Parathyroid adenoma (tissue), 2 donors: ENCODE measurements at regions not wholly inside any gene's neighbourhood (a gene's known extent, or its start where the extent isn't known, plus 50 kb on each side); places are given as distances from the start of the nearest gene placed in this dataset.

Source experiments
- H2AFZ ChIP-seq: fragments of 300-600 bp; sonication (generic); one replicate; pipeline ENCODE4 v1.7.0; 2017; ENCODE audit warnings: antibody characterized with exemption, mild to moderate bottlenecking
- H3K27ac ChIP-seq: fragments of 300-600 bp; sonication (generic); one replicate; pipeline ENCODE4 v1.7.0; 2017
- H3K27me3 ChIP-seq: fragments of 300-600 bp; sonication (generic); one replicate; pipeline ENCODE4 v1.7.0; 2017; ENCODE audit warnings: low read length; ENCODE audit not compliant: control insufficient read depth, insufficient read depth
- H3K36me3 ChIP-seq: fragments of 300-600 bp; sonication (generic); one replicate; pipeline ENCODE4 v1.7.0; 2017; ENCODE audit warnings: low read length; ENCODE audit not compliant: control insufficient read depth, insufficient read depth
- H3K4me1 ChIP-seq: fragments of 300-600 bp; sonication (generic); one replicate; pipeline ENCODE4 v1.7.0; 2017; ENCODE audit warnings: control low read depth
- H3K4me2 ChIP-seq: fragments of 300-600 bp; sonication (generic); one replicate; pipeline ENCODE4 v1.7.0; 2017; ENCODE audit warnings: low read length
- H3K4me3 ChIP-seq: fragments of 300-600 bp; sonication (generic); one replicate; pipeline ENCODE4 v1.7.0; 2017; ENCODE audit warnings: low read depth, low read length
- H3K79me2 ChIP-seq: fragments of 300-600 bp; sonication (generic); one replicate; pipeline ENCODE4 v1.7.0; 2017; ENCODE audit warnings: control low read depth
- H3K9ac ChIP-seq: fragments of 300-600 bp; sonication (generic); one replicate; pipeline ENCODE4 v1.7.0; 2017; ENCODE audit warnings: mild to moderate bottlenecking
- H3K9me3 ChIP-seq: fragments of 300-600 bp; sonication (generic); one replicate; pipeline ENCODE4 v1.7.0; 2017; ENCODE audit warnings: low read length; ENCODE audit not compliant: control insufficient read depth
- CTCF ChIP-seq: fragments of 300-600 bp; sonication (generic); IDR thresholded peaks from one replicate; pipeline ENCODE4 v1.7.0; 2017; ENCODE audit warnings: antibody characterized with exemption, mild to moderate bottlenecking
- donor health status: primary hyperparathyroidism.

- H3K4me2 ChIP-seq: no peak overlapping the region
- H3K36me3 ChIP-seq: no peaks in the 10 kb centered on the region
- no peaks in the 10 kb centered on the region for H3K9me3 ChIP-seq
- no peak overlapping the region for H3K4me3 ChIP-seq
- H3K79me2 ChIP-seq: no peaks in the 10 kb centered on the region
- TF ChIP-seq CTCF: no peak
- no peak overlapping the region for H3K9ac ChIP-seq
- H3K27ac ChIP-seq: no peak overlapping the region
- H2AFZ ChIP-seq: no peak overlapping the region
- no peaks in the 10 kb centered on the region for H3K4me1 ChIP-seq
- H3K27me3 ChIP-seq: no peaks in the 10 kb centered on the region
Measured at GRCh38 chr18:71842666-71843065, 701.5 kb downstream of the CBLN2 start.

GRCh38 chr18:71837547-71837946 is 706.6 kb downstream of the CBLN2 start:
- H3K27ac ChIP-seq: no peak overlapping the region
- H3K9ac ChIP-seq: no peak overlapping the region
- no peaks in the 10 kb centered on the region for H3K36me3 ChIP-seq
- H3K27me3 ChIP-seq: no peaks in the 10 kb centered on the region
- H3K4me2 ChIP-seq: no peak overlapping the region
- no peaks in the 10 kb centered on the region for H3K4me1 ChIP-seq
- no peaks in the 10 kb centered on the region for H3K79me2 ChIP-seq
- no peak overlapping the region for H2AFZ ChIP-seq
- no peak overlapping the region for H3K4me3 ChIP-seq
- no peak for TF ChIP-seq CTCF
- H3K9me3 ChIP-seq: no peaks in the 10 kb centered on the region

- Histone ChIP-seq H3K27me3 (no peaks in the 10 kb centered on the region), H3K36me3 (no peaks in the 10 kb centered on the region), H3K4me1 (no peaks in the 10 kb centered on the region), H3K9ac (no peak overlapping the region), H3K9me3 (no peaks in the 10 kb centered on the region), H3K27ac (no peak overlapping the region), H3K4me2 (no peak overlapping the region), H3K4me3 (no peak overlapping the region), H3K79me2 (no peaks in the 10 kb centered on the region), H2AFZ (no peak overlapping the region)
- no peak for TF ChIP-seq CTCF
Measured at GRCh38 chr18:71832946-71833617, 711.1 kb downstream of the CBLN2 start.

- H3K4me1 ChIP-seq: no peaks in the 10 kb centered on the region
- no peaks in the 10 kb centered on the region for H3K9me3 ChIP-seq
- H3K27ac ChIP-seq: no peak overlapping the region
- no peak overlapping the region for H3K4me2 ChIP-seq
- H2AFZ ChIP-seq: no peak overlapping the region
- H3K79me2 ChIP-seq: no peaks in the 10 kb centered on the region
- no peak for TF ChIP-seq CTCF
- no peaks in the 10 kb centered on the region for H3K27me3 ChIP-seq
- H3K9ac ChIP-seq: no peak overlapping the region
- no peak overlapping the region for H3K4me3 ChIP-seq
- H3K36me3 ChIP-seq: no peaks in the 10 kb centered on the region
Measured at GRCh38 chr18:71831039-71831438, 713.1 kb downstream of the CBLN2 start.

DNA sequence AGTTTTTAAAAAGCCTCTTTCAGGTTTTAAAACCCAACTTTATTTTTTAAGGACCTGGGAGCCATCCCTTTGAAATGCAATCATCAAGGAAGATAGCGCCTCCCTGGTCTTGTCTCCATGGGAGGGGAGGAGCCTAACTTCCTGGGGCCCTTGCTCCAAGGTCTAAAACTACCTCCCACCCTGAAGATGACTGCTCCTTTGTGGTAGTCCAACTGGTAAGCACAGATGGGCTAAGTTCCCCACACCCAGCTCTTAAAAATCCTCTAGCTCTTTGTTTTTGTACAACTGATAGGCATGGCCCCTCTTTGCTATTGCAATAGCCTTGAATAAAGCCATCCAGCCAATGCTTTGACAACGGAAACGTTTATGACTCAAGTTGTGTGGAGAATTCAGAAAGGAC is 716.8 kb downstream of the CBLN2 start:
- Histone ChIP-seq H3K9me3 (no peaks in the 10 kb centered on the region), H3K4me3 (no peak overlapping the region), H3K36me3 (no peaks in the 10 kb centered on the region), H3K4me1 (no peaks in the 10 kb centered on the region), H3K79me2 (no peaks in the 10 kb centered on the region), H2AFZ (no peak overlapping the region), H3K27ac (no peak overlapping the region), H3K27me3 (no peaks in the 10 kb centered on the region), H3K4me2 (no peak overlapping the region), H3K9ac (no peak overlapping the region)
- TF ChIP-seq CTCF: no peak
